ENCODE measurements at regions not wholly inside any gene's neighbourhood (a gene's known extent, or its start where the extent isn't known, plus 50 kb on each side); places are given as distances from the start of the nearest gene placed in this dataset.
"Not testable (repeated sequence)": the region's sequence is repeated elsewhere in the genome, so short reads cannot be mapped to it uniquely, and the experiment has no call there.

GRCh38 chr6:73984571-73985210 lies 288.7 kb downstream of the CD109 start:
- no peak for TF ChIP-seq CTCF (IDR thresholded peaks at IDR 0.05)
- Histone ChIP-seq H3K27me3 (replicated peaks; ENCODE audit: insufficient read depth) (no peaks in the 10 kb centered on the region), H3K27ac (no peak overlapping the region), H3K36me3 (no peaks in the 10 kb centered on the region), H3K4me1 (ENCODE audit: control insufficient read depth in 1 of 2, low read depth in 2 of 2) (no peaks in the 10 kb centered on the region), H3K4me3 (no peak overlapping the region), H3K9me3 (no peaks in the 10 kb centered on the region)
- ATAC-seq (ENCODE audit: insufficient number of reproducible peaks, low FRiP score, low read depth) (no peak), DNase-seq (ENCODE audit: low spot score) (no peak)

- no peak for TF ChIP-seq CTCF (IDR thresholded peaks at IDR 0.05)
- DNase-seq (ENCODE audit: low spot score): no peak
- H3K9me3 ChIP-seq: no peaks in the 10 kb centered on the region
- no peak for ATAC-seq (ENCODE audit: insufficient number of reproducible peaks, low FRiP score, low read depth)
- no peaks in the 10 kb centered on the region for H3K36me3 ChIP-seq
- no peak overlapping the region for H3K27ac ChIP-seq
- H3K4me1 ChIP-seq (ENCODE audit: control insufficient read depth in 1 of 2, low read depth in 2 of 2): no peaks in the 10 kb centered on the region
- H3K4me3 ChIP-seq: no peak overlapping the region
- H3K27me3 ChIP-seq (replicated peaks; ENCODE audit: insufficient read depth): no peaks in the 10 kb centered on the region
Measured at GRCh38 chr6:73983367-73983766, 287.4 kb downstream of the CD109 start.

GRCh38 chr6:73980096-73980495 lies 284.1 kb downstream of the CD109 start:
- no peaks in the 10 kb centered on the region for H3K4me1 ChIP-seq (ENCODE audit: control insufficient read depth in 1 of 2, low read depth in 2 of 2)
- H3K9me3 ChIP-seq: no peaks in the 10 kb centered on the region
- ATAC-seq (ENCODE audit: insufficient number of reproducible peaks, low FRiP score, low read depth) (no peak), DNase-seq (ENCODE audit: low spot score) (no peak)
- H3K27me3 ChIP-seq (replicated peaks; ENCODE audit: insufficient read depth): no peaks in the 10 kb centered on the region
- no peak overlapping the region for H3K27ac ChIP-seq
- H3K4me3 ChIP-seq: no peak overlapping the region
- H3K36me3 ChIP-seq: no peaks in the 10 kb centered on the region
- no peak for TF ChIP-seq CTCF (IDR thresholded peaks at IDR 0.05)

GRCh38 chr6:73978330-73978729 lies 282.3 kb downstream of the CD109 start:
- no peak overlapping the region for H3K27ac ChIP-seq
- ATAC-seq (ENCODE audit: insufficient number of reproducible peaks, low FRiP score, low read depth): no peak
- no peak for TF ChIP-seq CTCF (IDR thresholded peaks at IDR 0.05)
- H3K36me3 ChIP-seq: no peaks in the 10 kb centered on the region
- H3K9me3 ChIP-seq: no peaks in the 10 kb centered on the region
- H3K27me3 ChIP-seq (replicated peaks; ENCODE audit: insufficient read depth): no peaks in the 10 kb centered on the region
- DNase-seq (ENCODE audit: low spot score): no peak
- no peaks in the 10 kb centered on the region for H3K4me1 ChIP-seq (ENCODE audit: control insufficient read depth in 1 of 2, low read depth in 2 of 2)
- no peak overlapping the region for H3K4me3 ChIP-seq

- not testable (repeated sequence) for ATAC-seq (ENCODE audit: insufficient number of reproducible peaks, low FRiP score, low read depth); H3K4me3 ChIP-seq; H3K9me3 ChIP-seq; DNase-seq (ENCODE audit: low spot score); H3K36me3 ChIP-seq; H3K27me3 ChIP-seq (replicated peaks; ENCODE audit: insufficient read depth); H3K4me1 ChIP-seq (ENCODE audit: control insufficient read depth in 1 of 2, low read depth in 2 of 2); H3K27ac ChIP-seq
Measured at GRCh38 chr6:73972518-73972917, 276.5 kb downstream of the CD109 start.

All from thoracic aorta (tissue), 2 donors.